Transverse colon (tissue), 4 donors: ENCODE measurements at regions not wholly inside any gene's neighbourhood (a gene's known extent, or its start where the extent isn't known, plus 50 kb on each side); places are given as distances from the start of the nearest gene placed in this dataset.

Source experiments
- DNase-seq: peaks from one replicate; pipeline ENCODE4 v3.0.0-alpha.2; 2019
- H3K27ac ChIP-seq, 4 donors: fragments of 200-600 bp; sonication (generic); 2 replicates each; pipeline ENCODE4 v1.5.1; 2016 to 2018; ENCODE audit warnings: inconsistent platforms in 4 of 4
- H3K27me3 ChIP-seq: fragments of 200-600 bp; sonication (generic); 2 replicates; pipeline ENCODE4 v1.5.1; 2017; ENCODE audit warnings: inconsistent platforms
- H3K36me3 ChIP-seq, 4 donors: fragments of 200-600 bp; sonication (generic); 2 replicates each; pipeline ENCODE4 v1.5.1; 2017 to 2019; ENCODE audit warnings: inconsistent platforms in 4 of 4
- H3K4me1 ChIP-seq, 4 donors: fragments of 200-600 bp; sonication (generic); 2 replicates each; pipeline ENCODE4 v1.5.1; 2017 to 2020; ENCODE audit warnings: inconsistent platforms in 4 of 4
- H3K4me3 ChIP-seq, 4 donors: fragments of 200-600 bp; sonication (generic); 1 replicate in 1 of 4; 2 replicates in 3 of 4; pipeline versions ENCODE4 v1.5.1 to v1.6.1; 2017 to 2019; ENCODE audit warnings: inconsistent platforms in 4 of 4
- H3K9me3 ChIP-seq, 2 donors: fragments of 200-600 bp; sonication (generic); 2 replicates each; pipeline ENCODE4 v1.5.1; 2017 to 2019; ENCODE audit warnings: inconsistent platforms in 2 of 2
- EP300 ChIP-seq: sonication (generic); formaldehyde crosslinking; IDR thresholded peaks from one replicate; pipeline ENCODE4 v1.6.1; 2017; ENCODE audit warnings: antibody characterized with exemption, low read depth
- POLR2A ChIP-seq: fragments of 450-650 bp; IDR thresholded peaks from one replicate; pipeline ENCODE4 v1.6.1; 2016; ENCODE audit warnings: antibody characterized with exemption, mild to moderate bottlenecking, moderate library complexity
- POLR2AphosphoS5 ChIP-seq, 3 donors: sonication (generic); formaldehyde crosslinking; IDR thresholded peaks; one replicate each; pipeline ENCODE4 v1.6.1; 2016; ENCODE audit warnings: antibody characterized with exemption in 3 of 3
- WGBS, 2 donors: methylation state at CpG; one replicate each; pipeline ENCODE4 v1.1.5; 2018; ENCODE audit warnings: low coverage in 1 of 2; 5-methylcytosine and 5-hydroxymethylcytosine counted together
- in situ Hi-C, 4 donors: fragments of 200-750 bp; cut with MboI; loops; one replicate each; pipeline versions ENCODE4 v1.15.0 to v1.15.1; 2017; ENCODE audit warnings: low sequenced_read_pairs in 3 of 4, low pct_ligation_motif_present in 1 of 4, low pct_unique_long_range_greater_than_20kb in 1 of 4
- intact Hi-C: fragments of 100-400 bp; cut with DNase I; formaldehyde crosslinking; loops from one replicate; pipeline ENCODE4 v1.15.1; 2023; ENCODE audit warnings: low total_unique reads
- TF ChIP-seq, protein P1 (sequence below), 5 experiments: fragments of 200-600 bp in 3 of 5; fragments of 450-650 bp in 2 of 5; sonication (generic) in 3 of 5; IDR thresholded peaks; 1 replicate in 2 of 5; 2 replicates in 3 of 5; pipeline ENCODE4 v1.5.1; 2016 to 2017; ENCODE audit warnings: antibody characterized with exemption in 5 of 5, inconsistent platforms in 3 of 5, mild to moderate bottlenecking in 2 of 5, moderate library complexity in 1 of 5

- intact Hi-C loops (no loop called here), in situ Hi-C loops (no loop called here)
- Histone ChIP-seq H3K4me3 (no peak overlapping the region), H3K9me3 (no peaks in the 10 kb centered on the region), H3K27ac (no peak overlapping the region), H3K4me1 (peaks cover 0 to 3% (median 0%) of the 10 kb centered on the region in 4 donors), H3K27me3 (no peaks in the 10 kb centered on the region), H3K36me3 (no peaks in the 10 kb centered on the region)
- WGBS, 2 donors, result 70 to 94% methylated on average over 3 to 13 of the region's 13 CpGs
- DNase-seq, result no peak
- TF ChIP-seq, protein P1, sequence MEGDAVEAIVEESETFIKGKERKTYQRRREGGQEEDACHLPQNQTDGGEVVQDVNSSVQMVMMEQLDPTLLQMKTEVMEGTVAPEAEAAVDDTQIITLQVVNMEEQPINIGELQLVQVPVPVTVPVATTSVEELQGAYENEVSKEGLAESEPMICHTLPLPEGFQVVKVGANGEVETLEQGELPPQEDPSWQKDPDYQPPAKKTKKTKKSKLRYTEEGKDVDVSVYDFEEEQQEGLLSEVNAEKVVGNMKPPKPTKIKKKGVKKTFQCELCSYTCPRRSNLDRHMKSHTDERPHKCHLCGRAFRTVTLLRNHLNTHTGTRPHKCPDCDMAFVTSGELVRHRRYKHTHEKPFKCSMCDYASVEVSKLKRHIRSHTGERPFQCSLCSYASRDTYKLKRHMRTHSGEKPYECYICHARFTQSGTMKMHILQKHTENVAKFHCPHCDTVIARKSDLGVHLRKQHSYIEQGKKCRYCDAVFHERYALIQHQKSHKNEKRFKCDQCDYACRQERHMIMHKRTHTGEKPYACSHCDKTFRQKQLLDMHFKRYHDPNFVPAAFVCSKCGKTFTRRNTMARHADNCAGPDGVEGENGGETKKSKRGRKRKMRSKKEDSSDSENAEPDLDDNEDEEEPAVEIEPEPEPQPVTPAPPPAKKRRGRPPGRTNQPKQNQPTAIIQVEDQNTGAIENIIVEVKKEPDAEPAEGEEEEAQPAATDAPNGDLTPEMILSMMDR (IDR thresholded peaks at IDR 0.05), result no peak
- TF ChIP-seq EP300, result no peak
Measured at GRCh38 chr11:71342116-71342515, 89.7 kb upstream of the SHANK2 start.

DNA sequence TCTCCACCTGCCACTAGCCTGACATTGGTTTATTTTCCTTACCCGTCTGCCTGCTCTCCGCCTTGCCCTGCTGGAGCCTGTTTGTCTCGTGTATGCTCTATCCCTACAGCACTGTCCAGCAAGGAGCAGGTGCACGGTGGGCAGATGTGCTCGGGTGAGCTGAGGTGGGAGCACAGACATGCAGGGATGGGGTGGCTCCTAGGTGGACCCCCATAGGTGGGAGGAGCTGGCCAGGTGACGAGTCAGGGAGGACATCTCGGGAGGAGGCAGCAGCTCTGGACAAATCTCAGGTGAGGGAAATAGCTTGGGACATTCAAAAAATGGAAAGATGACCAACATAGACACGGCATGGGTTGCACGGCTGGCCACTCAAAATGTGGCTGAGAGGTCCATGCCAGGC lies 89.2 kb upstream of the SHANK2 start:
- intact Hi-C loops (no loop called here), in situ Hi-C loops (no loop called here)
- WGBS, 2 donors, result 87% methylated on average over 9 of the region's 9 CpGs; no CpG with 5 or more reads in 1 of the 2 donors
- no peaks in the 10 kb centered on the region for H3K36me3 ChIP-seq
- no peak overlapping the region for H3K27ac ChIP-seq
- peaks cover 0 to 3% (median 0%) of the 10 kb centered on the region in 4 donors for H3K4me1 ChIP-seq
- no peaks in the 10 kb centered on the region for H3K9me3 ChIP-seq
- H3K4me3 ChIP-seq, result no peak overlapping the region
- no peak for TF ChIP-seq EP300
- TF ChIP-seq, protein P1 (IDR thresholded peaks at IDR 0.05), result no peak
- TF ChIP-seq POLR2AphosphoS5 (IDR thresholded peaks at IDR 0.05), result no peak
- TF ChIP-seq POLR2A, result no peak
- H3K27me3 ChIP-seq, result no peaks in the 10 kb centered on the region
- no peak for DNase-seq

- Histone ChIP-seq H3K9me3 (no peaks in the 10 kb centered on the region), H3K4me1 (peaks cover 0 to 3% (median 0%) of the 10 kb centered on the region in 4 donors), H3K27ac (no peak overlapping the region), H3K27me3 (no peaks in the 10 kb centered on the region), H3K36me3 (no peaks in the 10 kb centered on the region), H3K4me3 (no peak overlapping the region)
- TF ChIP-seq, protein P1 (IDR thresholded peaks at IDR 0.05), result no peak
- no peak for TF ChIP-seq POLR2A
- TF ChIP-seq POLR2AphosphoS5 (IDR thresholded peaks at IDR 0.05), result no peak
- no peak for TF ChIP-seq EP300
- in situ Hi-C loops, result no loop called here
- intact Hi-C loops, result no loop called here
- WGBS, 2 donors, result 82 to 92% methylated on average over 3 to 8 of the region's 8 CpGs
- no peak for DNase-seq
Measured at GRCh38 chr11:71341173-71341572, 88.8 kb upstream of the SHANK2 start.

DNA sequence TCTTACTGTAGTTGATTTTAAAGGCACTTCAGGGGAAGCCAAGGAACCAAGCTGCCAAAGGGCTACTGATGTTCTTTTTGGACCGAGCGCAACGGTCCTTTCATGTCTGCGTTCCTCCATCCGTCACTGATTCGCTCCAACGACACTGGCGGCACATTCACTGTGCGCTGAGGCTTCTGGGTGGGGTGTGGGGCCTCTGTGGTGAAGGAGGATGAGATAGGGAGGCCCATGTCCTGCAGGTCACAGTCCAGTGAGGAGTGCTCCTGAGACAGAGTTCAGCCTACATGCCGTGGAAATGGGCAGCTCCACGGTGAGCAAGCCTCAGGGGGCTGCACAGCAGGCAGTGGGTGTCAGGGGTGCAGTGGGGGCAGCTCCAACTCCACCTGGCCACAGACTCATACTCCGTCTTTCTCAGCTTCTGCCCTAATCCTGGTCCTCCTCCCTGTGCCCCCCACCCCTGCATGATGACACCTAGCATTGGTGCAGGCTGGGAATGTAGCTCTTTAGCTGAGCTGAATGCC lies 87.8 kb upstream of the SHANK2 start:
- in situ Hi-C loops, result no loop called here
- no peak overlapping the region for H3K4me3 ChIP-seq
- no peaks in the 10 kb centered on the region for H3K9me3 ChIP-seq
- H3K27me3 ChIP-seq, result no peaks in the 10 kb centered on the region
- H3K36me3 ChIP-seq, result no peaks in the 10 kb centered on the region
- H3K27ac ChIP-seq, result no peak overlapping the region
- no peak for DNase-seq
- peaks cover 0 to 3% (median 0%) of the 10 kb centered on the region in 4 donors for H3K4me1 ChIP-seq
- intact Hi-C loops, result no loop called here
- WGBS, 2 donors, result 80 to 82% methylated on average over 9 to 12 of the region's 12 CpGs
- TF ChIP-seq EP300 (no peak), POLR2AphosphoS5 (IDR thresholded peaks at IDR 0.05) (no peak), POLR2A (no peak)
- TF ChIP-seq, protein P1 (IDR thresholded peaks at IDR 0.05), result no peak
